ENCODE measurements at regions not wholly inside any gene's neighbourhood (a gene's known extent, or its start where the extent isn't known, plus 50 kb on each side); places are given as distances from the start of the nearest gene placed in this dataset.

- Histone ChIP-seq H3K9me2 (replicated peaks; ENCODE audit: control insufficient read depth, low read length) (no peaks in the 10 kb centered on the region), H3K79me2 (ENCODE audit: control insufficient read depth, low read length) (no peaks in the 10 kb centered on the region), H3K4me1 (ENCODE audit: control insufficient read depth, low read length) (peaks cover 10% of the 10 kb centered on the region), H3K4me3 (ENCODE audit: low read length) (no peak overlapping the region), H3F3A (ENCODE audit: control insufficient read depth, insufficient read depth) (no peaks in the 10 kb centered on the region), H3K27ac (ENCODE audit: low read depth, low read length) (no peak overlapping the region), H3K27me3 (ENCODE audit: control insufficient read depth, low read length) (no peaks in the 10 kb centered on the region), H3K4me2 (ENCODE audit: low read length) (no peak overlapping the region), H3K36me3 (ENCODE audit: control insufficient read depth, low read length) (no peaks in the 10 kb centered on the region), H3K9me3 (ENCODE audit: control insufficient read depth, insufficient read depth, low read length) (peaks cover 9% of the 10 kb centered on the region; the same call in 1 of the 2 replicates), H4K20me1 (ENCODE audit: control insufficient read depth, insufficient read depth, low read depth, low read length) (no peaks in the 10 kb centered on the region)
- TF ChIP-seq EZH2phosphoT487 (IDR thresholded peaks at IDR 0.05; ENCODE audit: borderline replicate concordance, low read length): no peak
- TF ChIP-seq, protein P1, sequence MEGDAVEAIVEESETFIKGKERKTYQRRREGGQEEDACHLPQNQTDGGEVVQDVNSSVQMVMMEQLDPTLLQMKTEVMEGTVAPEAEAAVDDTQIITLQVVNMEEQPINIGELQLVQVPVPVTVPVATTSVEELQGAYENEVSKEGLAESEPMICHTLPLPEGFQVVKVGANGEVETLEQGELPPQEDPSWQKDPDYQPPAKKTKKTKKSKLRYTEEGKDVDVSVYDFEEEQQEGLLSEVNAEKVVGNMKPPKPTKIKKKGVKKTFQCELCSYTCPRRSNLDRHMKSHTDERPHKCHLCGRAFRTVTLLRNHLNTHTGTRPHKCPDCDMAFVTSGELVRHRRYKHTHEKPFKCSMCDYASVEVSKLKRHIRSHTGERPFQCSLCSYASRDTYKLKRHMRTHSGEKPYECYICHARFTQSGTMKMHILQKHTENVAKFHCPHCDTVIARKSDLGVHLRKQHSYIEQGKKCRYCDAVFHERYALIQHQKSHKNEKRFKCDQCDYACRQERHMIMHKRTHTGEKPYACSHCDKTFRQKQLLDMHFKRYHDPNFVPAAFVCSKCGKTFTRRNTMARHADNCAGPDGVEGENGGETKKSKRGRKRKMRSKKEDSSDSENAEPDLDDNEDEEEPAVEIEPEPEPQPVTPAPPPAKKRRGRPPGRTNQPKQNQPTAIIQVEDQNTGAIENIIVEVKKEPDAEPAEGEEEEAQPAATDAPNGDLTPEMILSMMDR (IDR thresholded peaks at IDR 0.05; ENCODE audit: low read depth, low read length, poor library complexity, severe bottlenecking): no peak
Measured at GRCh38 chr2:38509947-38510326, 92.8 kb downstream of the HNRNPLL start.

GRCh38 chr2:38509314-38509946, 93.3 kb downstream of the HNRNPLL start:
- H3K9me3 ChIP-seq (ENCODE audit: control insufficient read depth, insufficient read depth, low read length): peaks cover 9% of the 10 kb centered on the region; the same call in 1 of the 2 replicates
- H3K4me3 ChIP-seq (ENCODE audit: low read length): no peak overlapping the region
- H3K79me2 ChIP-seq (ENCODE audit: control insufficient read depth, low read length): no peaks in the 10 kb centered on the region
- no peaks in the 10 kb centered on the region for H3F3A ChIP-seq (ENCODE audit: control insufficient read depth, insufficient read depth)
- TF ChIP-seq, protein P1 (IDR thresholded peaks at IDR 0.05; ENCODE audit: low read depth, low read length, poor library complexity, severe bottlenecking): no peak
- no peak for TF ChIP-seq EZH2phosphoT487 (IDR thresholded peaks at IDR 0.05; ENCODE audit: borderline replicate concordance, low read length)
- H3K27ac ChIP-seq (ENCODE audit: low read depth, low read length): no peak overlapping the region
- no peak overlapping the region for H3K4me2 ChIP-seq (ENCODE audit: low read length)
- H3K36me3 ChIP-seq (ENCODE audit: control insufficient read depth, low read length): no peaks in the 10 kb centered on the region
- no peaks in the 10 kb centered on the region for H4K20me1 ChIP-seq (ENCODE audit: control insufficient read depth, insufficient read depth, low read depth, low read length)
- H3K4me1 ChIP-seq (ENCODE audit: control insufficient read depth, low read length): peaks cover 10% of the 10 kb centered on the region
- H3K9me2 ChIP-seq (replicated peaks; ENCODE audit: control insufficient read depth, low read length): no peaks in the 10 kb centered on the region
- no peaks in the 10 kb centered on the region for H3K27me3 ChIP-seq (ENCODE audit: control insufficient read depth, low read length)

- TF ChIP-seq EZH2phosphoT487 (IDR thresholded peaks at IDR 0.05; ENCODE audit: borderline replicate concordance, low read length): no peak
- TF ChIP-seq, protein P1 (IDR thresholded peaks at IDR 0.05; ENCODE audit: low read depth, low read length, poor library complexity, severe bottlenecking): peak; percentile 92
- Histone ChIP-seq H3K9me2 (replicated peaks; ENCODE audit: control insufficient read depth, low read length) (no peaks in the 10 kb centered on the region), H4K20me1 (ENCODE audit: control insufficient read depth, insufficient read depth, low read depth, low read length) (no peaks in the 10 kb centered on the region), H3K4me1 (ENCODE audit: control insufficient read depth, low read length) (peaks cover 10% of the 10 kb centered on the region), H3K79me2 (ENCODE audit: control insufficient read depth, low read length) (no peaks in the 10 kb centered on the region), H3K9me3 (ENCODE audit: control insufficient read depth, insufficient read depth, low read length) (peaks cover 9% of the 10 kb centered on the region; the same call in 1 of the 2 replicates), H3F3A (ENCODE audit: control insufficient read depth, insufficient read depth) (no peaks in the 10 kb centered on the region), H3K27ac (ENCODE audit: low read depth, low read length) (no peak overlapping the region), H3K4me3 (ENCODE audit: low read length) (no peak overlapping the region), H3K27me3 (ENCODE audit: control insufficient read depth, low read length) (no peaks in the 10 kb centered on the region), H3K4me2 (ENCODE audit: low read length) (no peak overlapping the region), H3K36me3 (ENCODE audit: control insufficient read depth, low read length) (no peaks in the 10 kb centered on the region)
Measured at GRCh38 chr2:38508311-38509039, 94.3 kb downstream of the HNRNPLL start.
